Uterus (tissue), 2 donors: ENCODE measurements at regions not wholly inside any gene's neighbourhood (a gene's known extent, or its start where the extent isn't known, plus 50 kb on each side); places are given as distances from the start of the nearest gene placed in this dataset.

Experiments used
- POLR2A ChIP-seq, 2 donors: fragments of 450-650 bp; IDR thresholded peaks; one replicate each; pipeline ENCODE4 v1.6.1; 2016; ENCODE audit warnings: antibody characterized with exemption in 2 of 2, mild to moderate bottlenecking in 1 of 2, moderate library complexity in 1 of 2
- TF ChIP-seq, protein P1 (sequence below), 4 experiments: fragments of 200-600 bp in 2 of 4; fragments of 450-650 bp in 2 of 4; sonication (generic) in 2 of 4; IDR thresholded peaks; one replicate each; pipeline ENCODE4 v1.5.1; 2016 to 2019; ENCODE audit warnings: antibody characterized with exemption in 4 of 4, mild to moderate bottlenecking in 2 of 4, moderate library complexity in 1 of 4

DNA sequence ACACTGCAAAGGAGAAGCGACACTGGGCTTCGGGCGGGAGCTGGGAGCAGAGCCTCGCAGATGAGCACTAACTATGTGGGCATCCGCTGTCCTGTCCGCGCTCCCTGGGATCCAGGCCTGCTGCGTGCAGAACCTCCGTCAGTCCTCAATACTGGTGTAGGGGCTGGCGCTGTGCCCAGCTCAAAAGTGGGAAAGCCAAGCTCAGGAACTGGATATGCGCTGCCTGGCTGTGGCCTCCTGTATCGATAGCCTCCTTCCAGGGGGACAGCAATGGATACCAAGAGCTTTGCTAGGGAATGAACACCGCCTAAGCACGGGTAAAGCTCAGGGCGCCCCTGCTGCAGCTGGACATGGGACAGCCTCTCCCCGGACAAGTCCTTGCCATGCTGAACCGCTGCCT, 270.4 kb downstream of the NSG2 start:
- TF ChIP-seq, protein P1, sequence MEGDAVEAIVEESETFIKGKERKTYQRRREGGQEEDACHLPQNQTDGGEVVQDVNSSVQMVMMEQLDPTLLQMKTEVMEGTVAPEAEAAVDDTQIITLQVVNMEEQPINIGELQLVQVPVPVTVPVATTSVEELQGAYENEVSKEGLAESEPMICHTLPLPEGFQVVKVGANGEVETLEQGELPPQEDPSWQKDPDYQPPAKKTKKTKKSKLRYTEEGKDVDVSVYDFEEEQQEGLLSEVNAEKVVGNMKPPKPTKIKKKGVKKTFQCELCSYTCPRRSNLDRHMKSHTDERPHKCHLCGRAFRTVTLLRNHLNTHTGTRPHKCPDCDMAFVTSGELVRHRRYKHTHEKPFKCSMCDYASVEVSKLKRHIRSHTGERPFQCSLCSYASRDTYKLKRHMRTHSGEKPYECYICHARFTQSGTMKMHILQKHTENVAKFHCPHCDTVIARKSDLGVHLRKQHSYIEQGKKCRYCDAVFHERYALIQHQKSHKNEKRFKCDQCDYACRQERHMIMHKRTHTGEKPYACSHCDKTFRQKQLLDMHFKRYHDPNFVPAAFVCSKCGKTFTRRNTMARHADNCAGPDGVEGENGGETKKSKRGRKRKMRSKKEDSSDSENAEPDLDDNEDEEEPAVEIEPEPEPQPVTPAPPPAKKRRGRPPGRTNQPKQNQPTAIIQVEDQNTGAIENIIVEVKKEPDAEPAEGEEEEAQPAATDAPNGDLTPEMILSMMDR (IDR thresholded peaks at IDR 0.05): no peak
- TF ChIP-seq POLR2A (IDR thresholded peaks at IDR 0.05): no peak
